HG02852 (cell line): ENCODE measurements at regions not wholly inside any gene's neighbourhood (a gene's known extent, or its start where the extent isn't known, plus 50 kb on each side); places are given as distances from the start of the nearest gene placed in this dataset.

Source experiments
- ATAC-seq: cut with Tn5 transposase; IDR thresholded peaks from one replicate; pipeline ENCODE4 v1.9.1; 2021; ENCODE audit warnings: mild to moderate bottlenecking, moderate library complexity; ENCODE audit not compliant: unreplicated experiment

DNA sequence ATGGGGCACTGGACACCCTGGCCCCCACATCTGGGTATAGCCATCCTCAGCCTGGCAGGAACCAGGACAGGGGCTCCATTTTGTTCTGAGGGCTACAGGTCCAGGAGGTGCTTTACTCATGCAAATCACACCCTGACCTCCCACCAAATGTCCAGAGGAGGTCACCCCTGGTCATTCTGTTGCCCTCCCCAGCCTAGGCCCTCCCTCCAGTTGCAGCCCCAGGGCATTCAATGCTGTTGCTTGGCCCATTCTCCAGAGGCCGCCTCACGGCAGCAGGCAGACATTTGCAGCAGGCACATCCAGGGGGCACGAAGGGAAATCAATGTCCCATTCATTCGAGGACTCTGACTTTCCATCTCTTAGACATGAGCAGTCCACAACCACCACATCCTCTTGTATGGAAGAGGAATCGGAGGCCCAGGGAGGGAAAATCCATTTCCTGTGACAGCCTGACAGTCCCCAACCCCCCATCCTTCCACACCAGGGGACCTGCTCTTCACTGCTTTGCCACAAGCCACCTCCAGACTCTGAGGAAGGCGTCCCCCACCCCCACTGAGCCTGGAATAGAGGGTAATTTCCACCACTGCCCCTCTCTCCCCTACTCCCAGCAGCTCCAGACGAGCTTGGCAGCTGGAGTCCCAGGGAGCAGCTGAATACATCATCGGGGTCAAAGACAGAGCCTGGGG, 76.2 kb upstream of the UNC5B start:
- no peak for ATAC-seq

- no peak for ATAC-seq
These were observed 74.7 kb upstream of the UNC5B start for GRCh38 chr10:71137701-71138100.

DNA sequence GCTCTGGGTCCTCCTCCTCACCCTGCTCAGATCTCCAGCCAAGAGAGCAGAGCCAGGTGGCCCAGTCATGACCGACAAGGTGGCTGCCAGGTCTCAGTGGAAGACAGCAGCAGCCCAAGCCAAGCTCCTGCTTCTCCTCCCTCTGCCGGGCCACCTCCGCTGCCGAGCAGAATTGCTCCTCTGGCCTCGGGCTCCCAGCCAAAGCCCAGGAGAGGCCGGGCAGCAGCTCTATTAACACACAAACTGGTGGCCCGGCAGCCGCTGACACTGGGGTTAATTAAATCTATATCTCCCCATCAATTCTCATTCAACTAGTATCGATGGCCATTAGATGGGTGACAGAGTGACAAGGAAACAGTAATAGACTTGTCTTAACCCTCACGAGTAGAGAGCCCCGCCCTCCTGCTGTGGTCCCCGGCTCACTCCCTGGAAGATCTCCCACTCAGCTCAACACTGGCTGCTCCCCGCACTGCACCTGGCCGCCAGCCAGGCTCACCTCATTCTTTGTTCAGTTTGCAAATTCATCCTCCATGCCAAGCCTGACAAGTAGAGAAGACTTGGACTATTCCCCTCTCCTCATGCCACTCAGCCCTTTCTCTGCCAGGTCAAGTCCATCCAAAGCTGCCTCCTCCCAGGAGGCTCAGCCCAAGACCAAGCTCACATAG, 74.1 kb upstream of the UNC5B start:
- no peak for ATAC-seq

GRCh38 chr10:71141528-71141927, 70.8 kb upstream of the UNC5B start:
- no peak for ATAC-seq

DNA sequence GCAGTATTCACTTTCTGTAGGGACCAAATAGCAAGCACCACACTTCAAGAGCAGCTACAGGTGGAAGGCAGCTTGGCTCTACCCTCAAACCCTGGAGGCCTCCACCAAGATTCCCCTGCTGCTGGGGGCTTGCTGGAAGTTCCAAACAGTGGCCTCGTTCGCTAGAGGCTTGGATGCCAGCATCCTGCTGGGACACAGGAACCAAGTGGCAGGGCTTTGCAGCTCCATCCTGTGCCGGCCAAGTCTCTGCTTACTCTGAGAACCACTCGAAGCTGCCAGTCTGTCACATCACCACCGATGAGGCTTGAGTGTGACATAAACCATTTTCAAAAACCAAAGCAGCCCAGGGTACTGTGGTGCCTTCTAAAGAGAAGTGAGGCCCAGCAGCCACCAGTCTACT, 69.2 kb upstream of the UNC5B start:
- no peak for ATAC-seq

DNA sequence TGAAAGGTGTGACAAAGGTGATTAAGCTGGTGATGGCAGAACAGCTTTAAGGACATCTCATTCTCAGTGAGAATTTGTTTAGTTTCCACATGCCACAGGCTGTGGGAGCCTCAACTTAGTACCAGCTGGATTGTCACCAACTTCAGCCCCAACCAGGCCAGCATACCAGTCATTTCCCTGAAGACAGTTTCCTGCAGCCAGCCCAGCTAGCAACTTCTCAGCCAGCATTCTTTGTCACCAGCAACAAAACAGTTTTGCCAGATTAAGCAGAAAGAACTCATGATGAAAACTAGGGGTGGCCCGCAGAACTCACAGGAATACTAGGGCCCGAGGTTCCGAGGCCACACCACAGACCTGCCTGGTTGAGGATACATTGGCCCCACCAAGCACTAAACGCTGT, 68.8 kb upstream of the UNC5B start:
- no peak for ATAC-seq

DNA sequence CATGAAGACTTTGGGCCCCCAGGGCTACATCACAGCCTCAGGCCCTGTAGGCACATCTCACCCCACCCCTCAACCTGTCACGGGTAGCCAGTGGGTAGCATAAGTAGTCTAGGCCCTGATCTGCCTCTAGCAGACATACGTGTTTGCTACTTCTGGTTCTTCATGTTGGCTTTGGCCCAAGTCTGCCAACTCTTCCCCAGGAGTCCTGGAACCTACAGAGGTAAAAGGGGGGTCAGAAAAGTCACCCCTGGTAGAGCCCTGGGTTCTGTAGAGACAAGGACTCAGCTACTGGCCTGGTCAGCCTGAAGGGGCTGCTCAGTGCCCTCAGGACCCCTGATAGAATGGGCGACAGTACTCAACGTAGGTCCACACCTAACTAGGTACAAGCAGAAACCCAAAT, 67.5 kb upstream of the UNC5B start:
- ATAC-seq, result no peak

DNA sequence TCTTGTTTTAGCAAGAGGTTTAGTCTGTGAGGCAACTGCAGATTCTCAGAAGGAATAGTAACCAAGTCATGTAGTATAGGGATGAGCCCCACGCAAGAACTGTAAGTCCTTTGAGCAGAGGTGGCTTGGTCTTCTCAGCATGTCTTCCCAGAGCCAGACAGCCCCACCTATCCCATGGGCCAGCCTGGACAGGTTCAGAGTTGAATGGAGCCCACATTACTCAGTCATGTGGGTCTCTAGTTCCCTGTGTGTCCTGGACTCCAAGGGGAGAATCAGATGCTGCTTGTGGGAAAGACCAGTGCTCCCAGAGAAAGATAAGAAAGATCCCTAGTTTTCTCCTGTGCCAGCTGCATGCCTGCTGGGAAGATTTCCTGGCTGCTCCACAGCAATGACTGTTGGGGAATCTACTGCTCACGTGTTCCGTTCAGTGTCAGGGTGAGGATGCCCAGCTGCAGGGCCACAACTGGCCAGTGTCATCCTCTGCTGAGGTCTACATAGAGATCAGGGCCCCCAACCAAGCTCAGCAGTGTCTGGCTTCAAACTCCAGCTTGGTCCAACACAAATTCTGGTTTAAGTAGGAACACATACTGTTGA, 66.9 kb upstream of the UNC5B start:
- no peak for ATAC-seq

GRCh38 chr10:71150796-71151195, 61.6 kb upstream of the UNC5B start:
- no peak for ATAC-seq

DNA sequence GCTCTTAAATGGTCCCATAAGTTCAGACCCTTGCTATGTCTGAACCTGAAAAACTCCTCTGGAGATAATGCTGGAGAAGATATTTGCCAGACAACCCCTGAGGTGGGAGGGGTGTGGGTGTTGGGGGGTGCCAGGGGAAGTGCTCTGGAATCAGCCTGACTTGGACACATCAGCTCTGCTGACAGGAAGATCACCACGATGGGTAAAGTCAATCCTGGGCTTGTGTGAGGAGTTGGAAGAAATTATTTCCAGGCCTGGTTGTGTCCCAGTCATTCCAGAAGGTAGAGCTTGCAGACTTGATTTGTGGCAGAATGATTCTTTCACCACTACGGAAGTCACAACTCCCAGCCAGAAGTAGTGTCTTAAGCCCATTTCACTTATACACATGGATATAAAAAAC, 60.3 kb upstream of the UNC5B start:
- no peak for ATAC-seq

GRCh38 chr10:71156436-71156835, 55.9 kb upstream of the UNC5B start:
- no peak for ATAC-seq

GRCh38 chr10:71157435-71157834, 54.9 kb upstream of the UNC5B start:
- no peak for ATAC-seq

DNA sequence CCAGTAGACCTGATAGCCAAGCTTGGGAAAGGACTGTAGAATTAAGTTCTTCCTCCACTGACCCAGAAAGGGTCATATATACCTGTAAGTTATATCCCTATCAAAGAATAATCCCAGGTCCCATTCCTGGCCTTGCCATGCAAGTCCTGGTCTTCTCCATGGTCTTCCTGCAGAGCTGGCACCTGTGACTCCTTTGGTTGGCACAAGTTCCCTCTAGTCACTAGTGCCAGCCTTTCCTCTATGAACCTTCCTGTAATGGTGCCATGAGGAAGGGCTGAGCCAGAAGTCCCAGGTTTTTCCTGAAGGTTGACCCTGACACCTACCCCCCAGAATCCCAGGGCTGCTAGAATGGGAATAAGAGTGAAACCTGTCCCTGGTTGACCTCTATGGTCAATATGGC, 54.1 kb upstream of the UNC5B start:
- ATAC-seq, result no peak

DNA sequence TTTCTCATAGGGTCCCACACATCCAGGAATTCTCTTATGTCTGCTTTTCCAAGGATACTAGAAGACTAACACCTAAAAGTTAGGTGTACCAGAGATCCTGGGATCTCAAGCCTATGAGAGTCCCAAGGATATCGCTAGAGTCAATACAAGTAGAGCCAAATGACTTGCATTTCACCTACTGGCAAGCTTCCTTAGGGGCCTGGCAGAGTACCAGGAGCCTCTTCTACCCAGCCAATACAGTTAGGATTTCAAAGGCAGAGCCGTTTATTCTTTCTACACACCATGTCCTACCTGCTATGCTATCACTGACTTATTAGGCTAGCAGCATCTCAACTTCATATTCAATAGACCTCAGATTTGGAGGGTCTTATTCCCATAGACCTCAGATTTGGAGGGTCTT, 53.5 kb upstream of the UNC5B start:
- no peak for ATAC-seq

GRCh38 chr10:71159892-71160291, 52.5 kb upstream of the UNC5B start:
- no peak for ATAC-seq

- no peak for ATAC-seq
These were observed 50.9 kb upstream of the UNC5B start for GRCh38 chr10:71161425-71161824.
